Sigmoid colon (tissue), 4 donors: ENCODE measurements at regions not wholly inside any gene's neighbourhood (a gene's known extent, or its start where the extent isn't known, plus 50 kb on each side); places are given as distances from the start of the nearest gene placed in this dataset.

Source experiments
- EP300 ChIP-seq, 4 donors: sonication (generic); formaldehyde crosslinking; IDR thresholded peaks; one replicate each; pipeline ENCODE4 v1.6.1; 2017; ENCODE audit warnings: antibody characterized with exemption in 4 of 4
- TF ChIP-seq, protein P1 (sequence below), 4 experiments: fragments of 450-650 bp in 3 of 4; fragments of 200-600 bp in 1 of 4; IDR thresholded peaks; one replicate each; pipeline ENCODE4 v1.5.1; 2016 to 2019; ENCODE audit warnings: antibody characterized with exemption in 4 of 4, mild to moderate bottlenecking in 3 of 4, moderate library complexity in 2 of 4

DNA sequence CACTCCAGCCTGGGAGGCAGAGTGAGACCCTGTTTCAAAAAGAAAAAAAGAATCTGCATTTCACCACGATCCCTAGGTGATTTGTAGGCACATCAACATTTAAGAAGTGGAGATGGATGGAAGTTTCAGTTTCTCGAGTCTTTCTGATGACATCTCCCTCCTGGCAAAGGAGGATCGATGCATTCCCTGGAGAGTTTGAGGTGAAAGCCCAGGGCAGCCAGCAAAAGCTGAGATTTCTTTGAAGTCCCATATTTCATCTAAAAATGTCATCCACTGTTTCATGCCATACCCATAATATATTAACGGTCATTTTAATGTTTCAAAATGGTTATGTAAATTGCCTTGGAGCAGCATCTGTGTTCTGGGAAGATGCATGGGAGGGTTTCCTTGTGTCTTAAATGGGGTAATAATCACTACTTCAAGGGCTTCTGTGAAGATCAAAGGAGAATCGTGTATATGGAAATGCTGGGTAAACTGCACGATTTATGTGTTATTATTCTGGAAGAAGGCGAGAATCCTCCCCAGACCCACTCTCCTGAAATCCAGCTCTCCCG lies 63.4 kb downstream of the KATNIP start:
- TF ChIP-seq, protein P1, sequence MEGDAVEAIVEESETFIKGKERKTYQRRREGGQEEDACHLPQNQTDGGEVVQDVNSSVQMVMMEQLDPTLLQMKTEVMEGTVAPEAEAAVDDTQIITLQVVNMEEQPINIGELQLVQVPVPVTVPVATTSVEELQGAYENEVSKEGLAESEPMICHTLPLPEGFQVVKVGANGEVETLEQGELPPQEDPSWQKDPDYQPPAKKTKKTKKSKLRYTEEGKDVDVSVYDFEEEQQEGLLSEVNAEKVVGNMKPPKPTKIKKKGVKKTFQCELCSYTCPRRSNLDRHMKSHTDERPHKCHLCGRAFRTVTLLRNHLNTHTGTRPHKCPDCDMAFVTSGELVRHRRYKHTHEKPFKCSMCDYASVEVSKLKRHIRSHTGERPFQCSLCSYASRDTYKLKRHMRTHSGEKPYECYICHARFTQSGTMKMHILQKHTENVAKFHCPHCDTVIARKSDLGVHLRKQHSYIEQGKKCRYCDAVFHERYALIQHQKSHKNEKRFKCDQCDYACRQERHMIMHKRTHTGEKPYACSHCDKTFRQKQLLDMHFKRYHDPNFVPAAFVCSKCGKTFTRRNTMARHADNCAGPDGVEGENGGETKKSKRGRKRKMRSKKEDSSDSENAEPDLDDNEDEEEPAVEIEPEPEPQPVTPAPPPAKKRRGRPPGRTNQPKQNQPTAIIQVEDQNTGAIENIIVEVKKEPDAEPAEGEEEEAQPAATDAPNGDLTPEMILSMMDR (IDR thresholded peaks at IDR 0.05), result no peak
- TF ChIP-seq EP300 (IDR thresholded peaks at IDR 0.05), result no peak
